Upper lobe of left lung (tissue), 6 donors: ENCODE measurements at regions not wholly inside any gene's neighbourhood (a gene's known extent, or its start where the extent isn't known, plus 50 kb on each side); places are given as distances from the start of the nearest gene placed in this dataset.

ENCODE experiments used
- ATAC-seq, 2 donors: fragments of 200-7000 bp; cut with Tn5 transposase; one replicate each; pipeline ENCODE4 v1.9.1; 2022; ENCODE audit warnings: mild to moderate bottlenecking in 2 of 2, moderate library complexity in 2 of 2; ENCODE audit not compliant: low FRiP score in 2 of 2
- DNase-seq, 2 donors: peaks; one replicate each; pipeline ENCODE4 v3.0.0-alpha.2; 2019 to 2020
- H3K27ac ChIP-seq, 4 donors: fragments of 200-600 bp; sonication (generic); one replicate each; pipeline ENCODE4 v1.5.1; 2016 to 2019
- H3K27me3 ChIP-seq, 4 donors: fragments of 200-600 bp; sonication (generic); one replicate each; pipeline ENCODE4 v1.5.1; 2017 to 2019
- H3K36me3 ChIP-seq, 4 donors: fragments of 200-600 bp; sonication (generic); one replicate each; pipeline ENCODE4 v1.5.1; 2016 to 2019
- H3K4me1 ChIP-seq, 4 donors: fragments of 200-600 bp; sonication (generic); one replicate each; pipeline ENCODE4 v1.5.1; 2018 to 2019
- H3K4me3 ChIP-seq, 4 donors: fragments of 200-600 bp; sonication (generic); one replicate each; pipeline ENCODE4 v1.5.1; 2017 to 2019; ENCODE audit warnings: mild to moderate bottlenecking in 2 of 4, moderate library complexity in 1 of 4
- H3K9me3 ChIP-seq, 4 donors: fragments of 200-600 bp; sonication (generic); one replicate each; pipeline ENCODE4 v1.5.1; 2018 to 2019
- CTCF ChIP-seq, 6 experiments: fragments of 450-650 bp in 4 of 6; fragments of 200-600 bp in 2 of 6; sonication (generic) in 2 of 6; IDR thresholded peaks; one replicate each; pipeline ENCODE4 v1.5.1; 2016 to 2019; ENCODE audit warnings: antibody characterized with exemption in 6 of 6
- EP300 ChIP-seq, 4 donors: sonication (generic); formaldehyde crosslinking; IDR thresholded peaks; one replicate each; pipeline ENCODE4 v1.5.1; 2017; ENCODE audit warnings: antibody characterized with exemption in 4 of 4, control low read depth in 2 of 4
- POLR2A ChIP-seq, 4 donors: fragments of 450-650 bp; IDR thresholded peaks; one replicate each; pipeline ENCODE4 v1.5.1; 2016 to 2017; ENCODE audit warnings: antibody characterized with exemption in 4 of 4, mild to moderate bottlenecking in 2 of 4
- POLR2AphosphoS5 ChIP-seq, 2 donors: sonication (generic); formaldehyde crosslinking; IDR thresholded peaks; one replicate each; pipeline ENCODE4 v1.5.1; 2017; ENCODE audit warnings: antibody characterized with exemption in 2 of 2
- WGBS, 2 donors: methylation state at CpG; one replicate each; pipeline ENCODE4 v1.1.5; 2017 to 2018; 5-methylcytosine and 5-hydroxymethylcytosine counted together
- donor health status: DM: no; HTN: no; CAD: no; lungs with moderate emphysema.
- donor health status: DM: no; HTN: yes; CAD: no; lungs with severe emphysema.

DNA sequence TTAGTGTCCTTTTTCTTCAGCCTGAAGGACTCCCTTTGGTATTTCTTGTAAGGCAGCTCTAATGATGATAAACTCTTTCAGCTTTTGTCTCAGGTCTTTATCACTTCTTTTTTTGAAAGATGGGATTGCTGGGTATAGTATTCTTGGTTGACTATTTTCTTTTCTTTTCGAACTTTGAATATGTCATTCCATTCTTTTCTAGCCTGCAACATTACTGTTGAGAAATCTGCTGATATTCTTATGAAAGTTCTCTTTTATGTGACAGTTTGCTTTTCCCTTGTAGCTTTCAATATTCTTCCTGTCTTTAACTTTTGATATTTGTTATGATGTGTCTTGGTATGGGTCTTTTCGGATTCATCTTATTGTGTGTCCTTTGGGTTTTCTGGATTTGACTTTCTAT lies 107.6 kb upstream of the SRD5A3 start:
- H3K4me3 ChIP-seq = no peak overlapping the region
- no peaks in the 10 kb centered on the region for H3K36me3 ChIP-seq
- TF ChIP-seq POLR2A (IDR thresholded peaks at IDR 0.05) (no peak), CTCF (IDR thresholded peaks at IDR 0.05) (no peak), EP300 (IDR thresholded peaks at IDR 0.05) (no peak), POLR2AphosphoS5 (IDR thresholded peaks at IDR 0.05) (no peak)
- ATAC-seq (no peak), DNase-seq (no peak)
- H3K27me3 ChIP-seq = no peaks in the 10 kb centered on the region
- WGBS, 2 donors = 93 to 97% methylated on average over 2 of the region's 2 CpGs
- no peak overlapping the region for H3K27ac ChIP-seq
- H3K4me1 ChIP-seq = peaks cover 0 to 3% (median 0%) of the 10 kb centered on the region in 4 donors
- peaks cover 0 to 10% (median 8%) of the 10 kb centered on the region in 4 donors for H3K9me3 ChIP-seq

- no peaks in the 10 kb centered on the region for H3K27me3 ChIP-seq
- peak in 1 of 2 donors; percentile 54 for DNase-seq
- peaks cover 0 to 3% (median 0%) of the 10 kb centered on the region in 4 donors for H3K4me1 ChIP-seq
- H3K4me3 ChIP-seq = no peak overlapping the region
- TF ChIP-seq POLR2AphosphoS5 (IDR thresholded peaks at IDR 0.05) (no peak), POLR2A (IDR thresholded peaks at IDR 0.05) (no peak), EP300 (IDR thresholded peaks at IDR 0.05) (no peak), CTCF (IDR thresholded peaks at IDR 0.05) (no peak)
- 75 to 80% methylated on average over 8 to 13 of the region's 14 CpGs for whole genome bisulfite sequencing, 2 donors
- H3K9me3 ChIP-seq = peaks cover 0 to 10% (median 8%) of the 10 kb centered on the region in 4 donors
- no peak overlapping the region for H3K27ac ChIP-seq
- no peak for ATAC-seq
- no peaks in the 10 kb centered on the region for H3K36me3 ChIP-seq
Measured at GRCh38 chr4:55241461-55241860, 104.6 kb upstream of the SRD5A3 start.

- Histone ChIP-seq H3K27me3 (no peaks in the 10 kb centered on the region), H3K9me3 (peaks cover 0 to 10% (median 8%) of the 10 kb centered on the region in 4 donors), H3K4me1 (peaks cover 0 to 3% (median 0%) of the 10 kb centered on the region in 4 donors), H3K36me3 (no peaks in the 10 kb centered on the region), H3K27ac (no peak overlapping the region), H3K4me3 (no peak overlapping the region)
- TF ChIP-seq CTCF (IDR thresholded peaks at IDR 0.05) = no peak
- TF ChIP-seq EP300 (IDR thresholded peaks at IDR 0.05) = no peak
- TF ChIP-seq POLR2A (IDR thresholded peaks at IDR 0.05) = no peak
- TF ChIP-seq POLR2AphosphoS5 (IDR thresholded peaks at IDR 0.05) = no peak
- ATAC-seq = no peak
- DNase-seq = no peak
- WGBS, 2 donors = 38 to 78% methylated on average over 4 of the region's 4 CpGs
Measured at GRCh38 chr4:55242506-55242905, 103.5 kb upstream of the SRD5A3 start.

- TF ChIP-seq CTCF (IDR thresholded peaks at IDR 0.05) (no peak), POLR2AphosphoS5 (IDR thresholded peaks at IDR 0.05) (no peak), POLR2A (IDR thresholded peaks at IDR 0.05) (no peak), EP300 (IDR thresholded peaks at IDR 0.05) (no peak)
- Histone ChIP-seq H3K9me3 (no peaks in the 10 kb centered on the region), H3K36me3 (no peaks in the 10 kb centered on the region), H3K4me3 (no peak overlapping the region), H3K4me1 (peaks cover 0 to 3% (median 0%) of the 10 kb centered on the region in 4 donors), H3K27me3 (no peaks in the 10 kb centered on the region), H3K27ac (no peak overlapping the region)
- WGBS, 2 donors = 70 to 75% methylated on average over 5 of the region's 5 CpGs
- ATAC-seq (no peak), DNase-seq (no peak)
Measured at GRCh38 chr4:55247521-55247920, 98.5 kb upstream of the SRD5A3 start.

- Histone ChIP-seq H3K9me3 (no peaks in the 10 kb centered on the region), H3K27me3 (no peaks in the 10 kb centered on the region), H3K36me3 (no peaks in the 10 kb centered on the region), H3K4me1 (no peaks in the 10 kb centered on the region), H3K4me3 (no peak overlapping the region), H3K27ac (no peak overlapping the region)
- DNase-seq (no peak), ATAC-seq (no peak)
- TF ChIP-seq EP300 (IDR thresholded peaks at IDR 0.05) = no peak
- 71 to 76% methylated on average over 6 of the region's 6 CpGs for WGBS, 2 donors
Measured at GRCh38 chr4:55248756-55249155, 97.3 kb upstream of the SRD5A3 start.
